ENCODE measurements at regions not wholly inside any gene's neighbourhood (a gene's known extent, or its start where the extent isn't known, plus 50 kb on each side); places are given as distances from the start of the nearest gene placed in this dataset.
"Not testable (repeated sequence)": the region's sequence is repeated elsewhere in the genome, so short reads cannot be mapped to it uniquely, and the experiment has no call there.

- DNase-seq (ENCODE audit: low read depth in 2 of 2), result no peak
These were observed 450.2 kb downstream of the CCER1 start for GRCh38 chr12:90504806-90505205.

GRCh38 chr12:90502070-90502469, 452.9 kb downstream of the CCER1 start:
- DNase-seq (ENCODE audit: low read depth in 2 of 2), result no peak

GRCh38 chr12:90501412-90501811, 453.6 kb downstream of the CCER1 start:
- no peak for DNase-seq (ENCODE audit: low read depth in 2 of 2)

- no peak for DNase-seq (ENCODE audit: low read depth in 2 of 2)
These were observed 455.2 kb downstream of the CCER1 start for GRCh38 chr12:90499795-90500194.

DNA sequence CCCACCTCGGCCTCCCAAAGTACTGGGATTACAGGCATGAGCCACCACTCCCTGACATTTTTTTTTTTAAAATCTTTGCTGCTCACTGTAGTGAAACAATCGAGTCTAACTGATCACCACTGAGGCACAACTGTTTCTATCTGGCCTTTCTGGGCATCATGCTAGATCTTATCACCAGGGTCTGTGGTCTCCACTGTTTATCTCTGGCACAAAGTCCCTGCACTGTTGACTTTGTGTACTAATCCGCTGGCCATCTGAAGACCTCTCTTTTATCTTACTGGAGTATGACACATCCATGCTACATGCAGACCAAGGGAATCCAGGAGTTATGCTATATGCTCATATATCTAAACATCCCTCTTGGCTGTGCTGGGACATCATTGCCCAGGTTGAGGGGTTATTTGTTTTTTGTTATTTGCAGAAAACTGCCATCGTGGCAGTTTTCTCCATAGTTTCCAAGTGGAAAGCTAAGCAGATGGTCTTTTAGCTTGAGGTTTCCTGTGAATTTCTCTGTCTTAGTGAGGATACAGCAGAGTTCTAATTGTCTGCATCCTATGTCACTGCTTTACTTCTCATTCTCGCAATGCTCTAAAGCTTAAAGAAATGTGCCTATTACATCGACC, 456.9 kb downstream of the CCER1 start:
- no peak for DNase-seq (ENCODE audit: low read depth in 2 of 2)

GRCh38 chr12:90490355-90490754, 464.6 kb downstream of the CCER1 start:
- DNase-seq (ENCODE audit: low read depth in 2 of 2), result no peak

DNA sequence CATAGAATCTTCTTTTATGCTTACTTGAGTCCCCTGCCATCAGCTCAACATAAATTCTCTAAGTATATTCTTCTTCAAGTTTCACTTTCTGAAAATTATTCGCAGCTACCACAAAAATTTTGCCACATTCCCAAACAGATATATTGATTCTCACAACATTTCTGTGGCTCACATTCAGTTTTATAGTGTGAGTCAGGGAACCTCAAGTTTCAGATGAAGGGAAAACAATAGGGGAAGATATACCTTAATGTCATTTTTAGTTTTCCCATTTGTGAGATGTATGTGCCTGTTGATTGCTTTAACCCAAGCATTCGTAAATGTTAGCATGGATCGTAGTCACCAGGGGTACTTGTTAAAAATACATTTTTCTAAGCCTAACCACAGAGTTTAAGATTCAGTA, 465.8 kb downstream of the CCER1 start:
- DNase-seq (ENCODE audit: low read depth in 2 of 2), result no peak

DNA sequence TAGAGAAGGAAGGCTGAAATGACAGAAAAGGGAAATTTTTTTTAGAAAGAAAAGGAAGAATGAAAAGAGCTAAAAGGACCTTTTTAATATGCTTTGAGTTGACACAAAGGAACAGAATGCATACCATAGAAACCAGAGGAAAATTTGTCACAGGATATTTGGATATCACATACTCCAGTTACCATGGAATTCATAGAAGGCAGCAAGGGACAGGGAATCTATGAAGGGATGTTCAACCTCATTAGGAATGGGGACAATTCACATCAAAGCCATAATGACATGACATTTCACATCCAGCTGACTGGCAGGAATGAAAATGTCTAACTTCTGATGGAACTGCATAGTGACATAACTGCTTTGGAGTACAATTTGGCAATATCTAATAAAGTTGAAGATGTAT, 469.4 kb downstream of the CCER1 start:
- DNase-seq (ENCODE audit: low read depth in 2 of 2), result no peak

- no peak for DNase-seq (ENCODE audit: low read depth in 2 of 2)
These were observed 470.9 kb downstream of the CCER1 start for GRCh38 chr12:90484094-90484493.

DNA sequence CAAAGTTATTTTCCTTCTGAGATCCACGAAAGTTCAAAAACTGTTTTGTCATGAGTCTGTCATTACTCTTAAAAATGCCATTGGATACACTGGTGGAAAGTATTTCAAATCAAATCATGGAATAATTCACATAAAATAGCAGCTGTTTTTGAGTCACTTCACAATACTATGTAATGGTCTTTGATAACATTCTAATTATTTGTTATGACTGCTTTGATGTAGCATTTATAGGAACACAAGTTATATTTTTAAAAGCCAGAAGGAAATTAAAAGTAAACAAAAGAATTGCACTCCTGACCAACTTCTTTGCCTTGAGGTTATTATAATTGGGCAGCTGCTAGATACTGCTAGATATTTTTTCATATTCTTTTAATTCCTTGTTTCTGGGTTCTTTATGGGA, 473.2 kb downstream of the CCER1 start:
- DNase-seq (ENCODE audit: low read depth in 2 of 2), result no peak

DNA sequence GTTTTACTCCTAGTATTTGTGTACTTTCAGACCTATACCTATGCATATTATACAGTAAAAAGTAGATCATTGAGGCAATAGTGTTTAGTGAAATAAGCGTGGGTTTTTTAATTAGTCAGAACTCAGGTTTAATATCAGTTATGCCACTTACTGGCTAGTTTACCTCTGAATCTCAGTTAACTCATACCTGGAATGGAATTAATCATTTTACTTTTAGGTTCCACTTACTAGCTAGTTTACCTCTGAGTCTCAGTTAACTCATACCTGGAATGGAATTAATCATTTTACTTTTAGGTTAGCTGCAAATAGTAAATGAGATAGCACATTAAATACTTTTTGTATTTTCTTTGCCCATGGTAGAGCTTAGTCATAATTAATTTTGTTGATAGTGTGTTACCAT, 475.7 kb downstream of the CCER1 start:
- DNase-seq (ENCODE audit: low read depth in 2 of 2), result no peak

DNA sequence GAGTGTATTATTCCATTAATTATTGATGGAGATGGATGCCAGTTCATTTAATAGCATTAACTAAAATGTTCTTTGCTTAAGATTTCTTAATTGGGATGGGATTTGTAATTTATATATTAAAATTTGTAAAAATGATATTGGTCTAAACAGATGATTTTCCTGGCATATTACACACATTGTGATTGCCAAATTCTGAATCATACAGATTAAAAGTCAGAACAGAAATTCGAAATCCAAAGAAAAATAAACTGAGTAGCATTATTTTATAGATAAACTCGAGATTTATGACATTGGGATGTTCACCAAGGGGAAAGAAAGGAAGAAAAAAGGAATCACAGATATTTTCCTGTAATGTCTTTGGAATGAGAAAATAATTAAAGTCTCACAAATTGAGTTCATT, 481.1 kb downstream of the CCER1 start:
- DNase-seq (ENCODE audit: low read depth in 2 of 2), result no peak

GRCh38 chr12:90460681-90461080, 494.3 kb downstream of the CCER1 start:
- DNase-seq (ENCODE audit: low read depth in 2 of 2), result no peak

GRCh38 chr12:90456248-90456647, 498.7 kb downstream of the CCER1 start:
- no peak for DNase-seq (ENCODE audit: low read depth in 2 of 2)

- no peak for DNase-seq (ENCODE audit: low read depth in 2 of 2)
These were observed 499.2 kb downstream of the CCER1 start for GRCh38 chr12:90455756-90456155.

GRCh38 chr12:90449611-90450010, 505.4 kb downstream of the CCER1 start:
- DNase-seq (ENCODE audit: low read depth in 2 of 2), result no peak

- DNase-seq (ENCODE audit: low read depth in 2 of 2), result not testable (repeated sequence)
These were observed 511.5 kb downstream of the CCER1 start for GRCh38 chr12:90443466-90443865.

DNA sequence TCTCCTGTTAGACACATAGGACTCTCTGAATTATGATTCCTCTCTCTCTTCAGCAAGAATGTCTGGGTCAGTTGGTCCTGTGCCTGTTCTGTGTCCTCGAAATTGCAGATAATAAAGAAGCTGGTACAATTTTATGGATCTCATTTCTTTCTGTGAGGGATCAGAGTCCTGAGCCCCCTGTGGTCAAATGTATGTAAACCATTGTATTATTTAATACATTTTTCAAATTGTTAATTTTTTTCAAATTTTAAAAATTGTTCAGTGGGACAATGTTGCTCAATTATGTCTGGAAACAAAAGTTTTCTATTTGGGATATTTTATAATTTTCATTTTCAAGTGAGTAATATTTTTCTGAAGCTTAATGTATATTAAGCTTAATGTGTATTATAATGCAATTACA, 513.5 kb downstream of the CCER1 start:
- DNase-seq (ENCODE audit: low read depth in 2 of 2), result no peak

GRCh38 chr12:90428881-90429280, 526.1 kb downstream of the CCER1 start:
- no peak for DNase-seq (ENCODE audit: low read depth in 2 of 2)

DNA sequence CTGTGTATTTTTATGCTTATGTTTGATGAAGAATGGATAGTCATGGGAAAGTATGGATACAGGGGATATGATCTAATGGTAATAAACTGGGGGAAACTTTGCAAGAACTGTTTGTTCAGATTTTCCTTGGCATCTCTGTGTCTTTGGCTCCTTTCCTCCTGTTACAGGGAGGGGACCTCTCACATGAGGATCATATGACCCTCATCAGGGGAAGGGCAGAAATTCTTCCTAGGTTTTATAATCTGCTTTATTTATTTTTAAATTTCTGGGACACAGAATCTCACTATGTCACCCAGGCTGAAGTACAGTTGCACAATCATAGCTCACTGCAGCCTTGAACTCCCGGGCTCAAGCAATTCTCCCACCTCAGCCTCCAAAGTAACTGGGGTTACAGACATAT, 526.5 kb downstream of the CCER1 start:
- DNase-seq (ENCODE audit: low read depth in 2 of 2), result no peak

DNA sequence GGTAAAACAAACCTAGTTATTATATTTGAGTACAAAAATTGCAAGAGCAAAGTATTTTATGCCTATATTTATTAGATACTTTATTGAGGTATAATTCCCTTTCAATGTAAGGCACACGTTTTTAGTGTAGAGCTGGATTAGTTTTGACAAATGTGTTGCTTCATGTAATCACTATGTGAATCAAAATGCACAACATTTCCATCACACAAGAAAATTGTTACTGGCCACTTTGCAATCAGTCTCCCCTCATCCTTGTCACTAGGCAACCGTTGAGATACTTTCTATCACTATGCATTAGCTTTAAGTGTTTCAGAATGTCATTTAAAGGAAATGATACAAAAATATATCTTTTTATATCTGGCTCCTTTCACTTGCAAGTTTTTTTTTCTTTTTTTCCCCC, 531.0 kb downstream of the CCER1 start:
- no peak for DNase-seq (ENCODE audit: low read depth in 2 of 2)

- no peak for DNase-seq (ENCODE audit: low read depth in 2 of 2)
These were observed 544.0 kb downstream of the CCER1 start for GRCh38 chr12:90410962-90411361.

- DNase-seq (ENCODE audit: low read depth in 2 of 2), result no peak
These were observed 547.1 kb downstream of the CCER1 start for GRCh38 chr12:90407841-90408240.

DNA sequence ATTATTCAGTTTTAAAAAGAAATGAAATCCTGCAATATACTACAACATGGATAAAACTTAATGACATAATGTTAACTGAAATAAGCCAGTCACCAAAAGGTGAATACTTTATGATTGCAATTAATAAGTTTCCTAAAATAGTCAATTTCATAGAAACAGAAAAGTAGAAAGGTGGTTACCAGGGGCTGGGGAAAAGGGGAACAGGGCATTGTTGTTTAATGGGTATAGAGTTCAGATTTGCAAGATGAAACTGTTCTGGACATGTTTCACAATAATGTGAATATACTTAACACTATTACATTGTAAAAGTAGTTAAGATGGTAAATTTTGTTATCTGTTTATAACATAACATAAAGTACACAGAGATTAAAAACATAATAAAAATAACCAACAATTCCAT, 550.9 kb downstream of the CCER1 start:
- DNase-seq (ENCODE audit: low read depth in 2 of 2), result no peak
